ENCODE measurements at regions not wholly inside any gene's neighbourhood (a gene's known extent, or its start where the extent isn't known, plus 50 kb on each side); places are given as distances from the start of the nearest gene placed in this dataset.

DNA sequence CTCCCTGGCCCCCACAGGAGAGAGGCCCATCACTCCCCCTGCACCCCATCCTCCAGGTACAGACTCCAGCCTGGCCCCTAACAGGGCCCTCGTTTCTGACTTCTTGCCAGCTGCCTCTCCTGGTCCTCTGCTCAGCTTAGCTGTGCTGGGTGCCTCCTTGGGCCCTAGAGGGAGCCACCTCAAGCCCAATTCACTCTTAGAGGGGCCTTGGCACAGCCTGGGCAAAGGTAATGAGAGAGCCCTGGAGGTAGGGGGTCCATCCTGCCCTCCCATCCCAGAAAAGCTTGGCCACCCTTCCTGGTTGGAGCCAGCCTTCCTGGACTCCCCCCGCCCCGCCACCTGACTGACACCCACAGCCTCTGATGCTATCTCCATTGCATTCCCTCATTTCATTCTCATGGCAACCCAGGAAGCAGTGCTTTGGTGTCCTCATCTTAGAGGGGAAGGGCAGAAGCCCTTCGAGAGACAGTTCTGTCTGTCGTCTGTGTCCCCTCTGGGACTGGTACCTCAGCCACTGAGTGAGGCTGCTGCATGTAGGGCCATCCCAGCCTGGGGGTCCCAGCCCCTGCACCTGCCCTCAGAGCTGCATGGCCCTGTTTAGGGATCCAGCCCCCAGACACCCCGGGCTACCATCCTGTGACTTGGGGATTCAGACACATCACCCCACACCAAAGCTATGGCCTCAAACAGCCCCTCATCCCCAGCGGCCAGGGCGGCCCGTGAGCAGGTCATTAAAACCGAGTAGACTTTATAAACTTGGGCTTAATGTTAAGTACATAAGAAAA, 95.5 kb downstream of the BARX1 start:
- no peak overlapping the region for H2AFZ ChIP-seq (ENCODE audit: low read length)
- DNase-seq (ENCODE audit: low read depth in 1 of 2, low spot score in 2 of 2) (no peak), FAIRE-seq (no peak)
- H4K91ac ChIP-seq (replicated peaks; ENCODE audit: insufficient read length, low read length) = no peak overlapping the region
- no peak overlapping the region for H3K23ac ChIP-seq (ENCODE audit: insufficient read length)
- H3K27me3 ChIP-seq (replicated peaks in 1 of 4; ENCODE audit: control insufficient read depth in 3 of 4, extremely low read depth in 1 of 4, insufficient read depth in 3 of 4, low read length in 3 of 4) = no peaks in the 10 kb centered on the region; a peak in 1 of 7 replicates
- no peaks in the 10 kb centered on the region for H4K20me1 ChIP-seq (replicated peaks in 1 of 2; ENCODE audit: control insufficient read depth in 1 of 2, insufficient read depth in 2 of 2, low read length in 2 of 2)
- peaks cover 2 to 8% (median 3%) of the 10 kb centered on the region in 4 experiments; a peak in 5 of 7 replicates for H3K4me1 ChIP-seq (replicated peaks in 1 of 4; ENCODE audit: control insufficient read depth in 3 of 4, insufficient read depth in 4 of 4, low read length in 3 of 4)
- H2BK15ac ChIP-seq (ENCODE audit: low read length) = no peak overlapping the region
- no peak overlapping the region for H3K56ac ChIP-seq (replicated peaks; ENCODE audit: insufficient read length, low read depth, low read length)
- H3K36me3 ChIP-seq (ENCODE audit: control insufficient read depth in 2 of 4, insufficient read depth in 4 of 4, low read length in 3 of 4) = no peaks in the 10 kb centered on the region
- no peak overlapping the region for H3K4me2 ChIP-seq (ENCODE audit: insufficient read depth in 1 of 2, low read depth in 2 of 2, low read length in 2 of 2)
- no peak overlapping the region for H4K8ac ChIP-seq (ENCODE audit: extremely low read depth, insufficient read depth, low read length)
- H3K4me3 ChIP-seq (ENCODE audit: extremely low read depth in 1 of 4, insufficient read depth in 2 of 4, low read depth in 3 of 4, low read length in 4 of 4) = no peak overlapping the region
- WGBS, 2 experiments (ENCODE audit: extremely low coverage in 1 of 2, insufficient coverage in 1 of 2, insufficient read length in 1 of 2, insufficient replicate concordance in 2 of 2, low coverage in 1 of 2, low lambda C conversion rate in 2 of 2, missing lambda C conversion rate in 1 of 2) = 88% methylated on average over 10 of the region's 10 CpGs; no CpG with 5 or more reads in 1 of the 2 experiments
- H2AK5ac ChIP-seq (ENCODE audit: low read depth, low read length) = no peak overlapping the region
- no peaks in the 10 kb centered on the region for H3K23me2 ChIP-seq (ENCODE audit: low read depth, low read length)
- H2BK120ac ChIP-seq (replicated peaks; ENCODE audit: low read depth, low read length) = no peak overlapping the region
- H3K4ac ChIP-seq (replicated peaks; ENCODE audit: insufficient read length, low read depth, low read length) = no peak overlapping the region
- TF ChIP-seq KDM1A (IDR thresholded peaks at IDR 0.05; ENCODE audit: borderline replicate concordance, low read length) (no peak), RAD21 (IDR thresholded peaks at IDR 0.05 in 1 of 2, conservative IDR thresholded peaks at IDR 0.05 in 1 of 2; ENCODE audit: low read depth in 2 of 2, low read length in 2 of 2) (peak; percentile 19 to 48; a peak in 2 of 4 replicates)
- TF ChIP-seq, protein P1, sequence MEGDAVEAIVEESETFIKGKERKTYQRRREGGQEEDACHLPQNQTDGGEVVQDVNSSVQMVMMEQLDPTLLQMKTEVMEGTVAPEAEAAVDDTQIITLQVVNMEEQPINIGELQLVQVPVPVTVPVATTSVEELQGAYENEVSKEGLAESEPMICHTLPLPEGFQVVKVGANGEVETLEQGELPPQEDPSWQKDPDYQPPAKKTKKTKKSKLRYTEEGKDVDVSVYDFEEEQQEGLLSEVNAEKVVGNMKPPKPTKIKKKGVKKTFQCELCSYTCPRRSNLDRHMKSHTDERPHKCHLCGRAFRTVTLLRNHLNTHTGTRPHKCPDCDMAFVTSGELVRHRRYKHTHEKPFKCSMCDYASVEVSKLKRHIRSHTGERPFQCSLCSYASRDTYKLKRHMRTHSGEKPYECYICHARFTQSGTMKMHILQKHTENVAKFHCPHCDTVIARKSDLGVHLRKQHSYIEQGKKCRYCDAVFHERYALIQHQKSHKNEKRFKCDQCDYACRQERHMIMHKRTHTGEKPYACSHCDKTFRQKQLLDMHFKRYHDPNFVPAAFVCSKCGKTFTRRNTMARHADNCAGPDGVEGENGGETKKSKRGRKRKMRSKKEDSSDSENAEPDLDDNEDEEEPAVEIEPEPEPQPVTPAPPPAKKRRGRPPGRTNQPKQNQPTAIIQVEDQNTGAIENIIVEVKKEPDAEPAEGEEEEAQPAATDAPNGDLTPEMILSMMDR (IDR thresholded peaks at IDR 0.05; ENCODE audit: control extremely low read depth in 1 of 3, insufficient read depth in 1 of 3, low read depth in 1 of 3, low read length in 3 of 3) = peak; percentile 53 to 64 (median 53)
- CTCF ChIA-PET (ENCODE audit: partially characterized antibody) = interaction anchor here (0.5 to 5.2 kb wide), 24 partner anchors 11 to 195 kb away, joined by 3 to 35 read pairs (median 4); partner anchors contain the start of gene BARX1
- H4K5ac ChIP-seq (ENCODE audit: insufficient read length, low read depth, low read length) = no peak overlapping the region
- no peak overlapping the region for H3K9ac ChIP-seq (replicated peaks in 1 of 4; ENCODE audit: extremely low read depth in 1 of 4, low read depth in 3 of 4, low read length in 3 of 4)
- no peak overlapping the region for H2BK20ac ChIP-seq (ENCODE audit: low read length)
- no peak overlapping the region for H3K27ac ChIP-seq (ENCODE audit: low read depth, low read length)
- no peak overlapping the region for H3K14ac ChIP-seq (ENCODE audit: insufficient read length)
- POLR2A ChIA-PET (ENCODE audit: partially characterized antibody) = no interaction called here
- H2BK12ac ChIP-seq (ENCODE audit: low read depth, low read length) = no peak overlapping the region
- no peaks in the 10 kb centered on the region for H3K79me1 ChIP-seq (ENCODE audit: low read depth, low read length)
- no peak overlapping the region for H2BK5ac ChIP-seq (ENCODE audit: low read depth, low read length)
- H3K18ac ChIP-seq (ENCODE audit: extremely low read depth, low read length) = no peak overlapping the region; the same call in 1 of the 2 replicates
- H3K9me3 ChIP-seq (ENCODE audit: insufficient read depth in 2 of 2, low read depth in 1 of 2, low read length in 1 of 2) = no peaks in the 10 kb centered on the region
- no peaks in the 10 kb centered on the region for H3K79me2 ChIP-seq (ENCODE audit: control insufficient read depth in 1 of 2, insufficient read depth in 2 of 2, low read length in 2 of 2)
